ENCODE measurements at regions not wholly inside any gene's neighbourhood (a gene's known extent, or its start where the extent isn't known, plus 50 kb on each side); places are given as distances from the start of the nearest gene placed in this dataset.

GRCh38 chr1:229815076-229815475 lies 189.0 kb downstream of the URB2 start:
- Histone ChIP-seq H3K27ac (ENCODE audit: low read length) (no peak overlapping the region), H2AFZ (ENCODE audit: low read depth, low read length) (no peak overlapping the region), H3K9me2 (ENCODE audit: insufficient read depth, low read length) (no peaks in the 10 kb centered on the region), H3K4me3 (ENCODE audit: low read length) (no peak overlapping the region), H3K36me3 (ENCODE audit: insufficient read depth, low read length) (no peaks in the 10 kb centered on the region), H3K9me3 (ENCODE audit: low read length) (no peaks in the 10 kb centered on the region), H3K27me3 (ENCODE audit: insufficient read depth, low read depth, low read length) (no peaks in the 10 kb centered on the region), H3F3A (ENCODE audit: insufficient read depth, low read length, poor library complexity, severe bottlenecking) (no peaks in the 10 kb centered on the region), H3K79me2 (replicated peaks; ENCODE audit: insufficient read depth, low read length) (no peaks in the 10 kb centered on the region), H3K9ac (ENCODE audit: low read length) (no peak overlapping the region), H4K20me1 (ENCODE audit: insufficient read depth) (no peaks in the 10 kb centered on the region), H3K4me2 (ENCODE audit: low read length) (no peak overlapping the region)
- TF ChIP-seq, protein P1, sequence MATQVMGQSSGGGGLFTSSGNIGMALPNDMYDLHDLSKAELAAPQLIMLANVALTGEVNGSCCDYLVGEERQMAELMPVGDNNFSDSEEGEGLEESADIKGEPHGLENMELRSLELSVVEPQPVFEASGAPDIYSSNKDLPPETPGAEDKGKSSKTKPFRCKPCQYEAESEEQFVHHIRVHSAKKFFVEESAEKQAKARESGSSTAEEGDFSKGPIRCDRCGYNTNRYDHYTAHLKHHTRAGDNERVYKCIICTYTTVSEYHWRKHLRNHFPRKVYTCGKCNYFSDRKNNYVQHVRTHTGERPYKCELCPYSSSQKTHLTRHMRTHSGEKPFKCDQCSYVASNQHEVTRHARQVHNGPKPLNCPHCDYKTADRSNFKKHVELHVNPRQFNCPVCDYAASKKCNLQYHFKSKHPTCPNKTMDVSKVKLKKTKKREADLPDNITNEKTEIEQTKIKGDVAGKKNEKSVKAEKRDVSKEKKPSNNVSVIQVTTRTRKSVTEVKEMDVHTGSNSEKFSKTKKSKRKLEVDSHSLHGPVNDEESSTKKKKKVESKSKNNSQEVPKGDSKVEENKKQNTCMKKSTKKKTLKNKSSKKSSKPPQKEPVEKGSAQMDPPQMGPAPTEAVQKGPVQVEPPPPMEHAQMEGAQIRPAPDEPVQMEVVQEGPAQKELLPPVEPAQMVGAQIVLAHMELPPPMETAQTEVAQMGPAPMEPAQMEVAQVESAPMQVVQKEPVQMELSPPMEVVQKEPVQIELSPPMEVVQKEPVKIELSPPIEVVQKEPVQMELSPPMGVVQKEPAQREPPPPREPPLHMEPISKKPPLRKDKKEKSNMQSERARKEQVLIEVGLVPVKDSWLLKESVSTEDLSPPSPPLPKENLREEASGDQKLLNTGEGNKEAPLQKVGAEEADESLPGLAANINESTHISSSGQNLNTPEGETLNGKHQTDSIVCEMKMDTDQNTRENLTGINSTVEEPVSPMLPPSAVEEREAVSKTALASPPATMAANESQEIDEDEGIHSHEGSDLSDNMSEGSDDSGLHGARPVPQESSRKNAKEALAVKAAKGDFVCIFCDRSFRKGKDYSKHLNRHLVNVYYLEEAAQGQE (IDR thresholded peaks at IDR 0.05; ENCODE audit: borderline replicate concordance) = no peak
- TF ChIP-seq EZH2 (IDR thresholded peaks at IDR 0.05; ENCODE audit: borderline replicate concordance, insufficient read depth, low read length, poor library complexity, severe bottlenecking) = no peak
- TF ChIP-seq TAF1 (IDR thresholded peaks at IDR 0.05; ENCODE audit: low read depth) = no peak
- no peak for TF ChIP-seq EP300 (conservative IDR thresholded peaks at IDR 0.05; ENCODE audit: poor library complexity, severe bottlenecking)
- TF ChIP-seq SMC3 (conservative IDR thresholded peaks at IDR 0.05; ENCODE audit: poor library complexity) = no peak
- TF ChIP-seq RAD21 (conservative IDR thresholded peaks at IDR 0.05) = no peak
- TF ChIP-seq, protein P2, sequence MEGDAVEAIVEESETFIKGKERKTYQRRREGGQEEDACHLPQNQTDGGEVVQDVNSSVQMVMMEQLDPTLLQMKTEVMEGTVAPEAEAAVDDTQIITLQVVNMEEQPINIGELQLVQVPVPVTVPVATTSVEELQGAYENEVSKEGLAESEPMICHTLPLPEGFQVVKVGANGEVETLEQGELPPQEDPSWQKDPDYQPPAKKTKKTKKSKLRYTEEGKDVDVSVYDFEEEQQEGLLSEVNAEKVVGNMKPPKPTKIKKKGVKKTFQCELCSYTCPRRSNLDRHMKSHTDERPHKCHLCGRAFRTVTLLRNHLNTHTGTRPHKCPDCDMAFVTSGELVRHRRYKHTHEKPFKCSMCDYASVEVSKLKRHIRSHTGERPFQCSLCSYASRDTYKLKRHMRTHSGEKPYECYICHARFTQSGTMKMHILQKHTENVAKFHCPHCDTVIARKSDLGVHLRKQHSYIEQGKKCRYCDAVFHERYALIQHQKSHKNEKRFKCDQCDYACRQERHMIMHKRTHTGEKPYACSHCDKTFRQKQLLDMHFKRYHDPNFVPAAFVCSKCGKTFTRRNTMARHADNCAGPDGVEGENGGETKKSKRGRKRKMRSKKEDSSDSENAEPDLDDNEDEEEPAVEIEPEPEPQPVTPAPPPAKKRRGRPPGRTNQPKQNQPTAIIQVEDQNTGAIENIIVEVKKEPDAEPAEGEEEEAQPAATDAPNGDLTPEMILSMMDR (IDR thresholded peaks at IDR 0.05; ENCODE audit: poor library complexity, severe bottlenecking) = no peak
- no peak for TF ChIP-seq MXI1 (conservative IDR thresholded peaks at IDR 0.05; ENCODE audit: poor library complexity, severe bottlenecking)
- TF ChIP-seq POLR2AphosphoS5 (IDR thresholded peaks at IDR 0.05) = no peak

- H3K27ac ChIP-seq (ENCODE audit: low read length) = no peak overlapping the region
- H3K36me3 ChIP-seq (ENCODE audit: insufficient read depth, low read length) = no peaks in the 10 kb centered on the region
- H4K20me1 ChIP-seq (ENCODE audit: insufficient read depth) = no peaks in the 10 kb centered on the region
- no peak overlapping the region for H3K9ac ChIP-seq (ENCODE audit: low read length)
- H3K4me3 ChIP-seq (ENCODE audit: low read length) = no peak overlapping the region
- no peaks in the 10 kb centered on the region for H3K79me2 ChIP-seq (replicated peaks; ENCODE audit: insufficient read depth, low read length)
- H2AFZ ChIP-seq (ENCODE audit: low read depth, low read length) = no peak overlapping the region
- no peaks in the 10 kb centered on the region for H3F3A ChIP-seq (ENCODE audit: insufficient read depth, low read length, poor library complexity, severe bottlenecking)
- no peaks in the 10 kb centered on the region for H3K9me3 ChIP-seq (ENCODE audit: low read length)
- no peak overlapping the region for H3K4me2 ChIP-seq (ENCODE audit: low read length)
- no peaks in the 10 kb centered on the region for H3K9me2 ChIP-seq (ENCODE audit: insufficient read depth, low read length)
- no peaks in the 10 kb centered on the region for H3K27me3 ChIP-seq (ENCODE audit: insufficient read depth, low read depth, low read length)
- TF ChIP-seq, protein P2 (IDR thresholded peaks at IDR 0.05; ENCODE audit: poor library complexity, severe bottlenecking) = no peak
Observed at GRCh38 chr1:229815961-229816360, 189.9 kb downstream of the URB2 start.
